ENCODE measurements at regions not wholly inside any gene's neighbourhood (a gene's known extent, or its start where the extent isn't known, plus 50 kb on each side); places are given as distances from the start of the nearest gene placed in this dataset.

DNA sequence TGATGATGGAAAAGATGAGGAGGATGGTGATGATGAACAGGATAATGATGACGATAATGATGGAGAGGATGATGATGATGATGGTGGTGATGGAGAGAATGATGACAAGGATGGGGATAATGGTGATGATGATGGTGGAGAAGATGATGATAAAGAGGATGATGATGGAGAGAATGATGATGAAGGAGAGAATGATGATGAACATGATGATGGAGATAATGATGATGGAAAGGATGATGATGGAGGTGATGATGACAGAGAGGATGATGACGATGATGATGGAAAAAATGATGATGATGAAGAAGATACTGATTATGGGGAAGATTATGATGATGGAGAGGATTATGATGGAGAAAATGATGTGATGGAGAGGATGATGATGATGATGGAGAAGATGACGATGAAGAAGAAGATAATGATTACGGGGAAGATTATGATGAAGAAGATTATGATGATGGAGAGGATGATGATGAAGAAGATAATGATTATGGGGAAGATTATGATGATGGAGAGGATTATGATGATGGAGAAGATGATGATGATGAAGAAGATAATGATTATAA is 204.1 kb downstream of the MATN1 start:
- TF ChIP-seq POLR2A (IDR thresholded peaks at IDR 0.05) (no peak), POLR2AphosphoS5 (IDR thresholded peaks at IDR 0.05) (no peak)
- TF ChIP-seq, protein P1, sequence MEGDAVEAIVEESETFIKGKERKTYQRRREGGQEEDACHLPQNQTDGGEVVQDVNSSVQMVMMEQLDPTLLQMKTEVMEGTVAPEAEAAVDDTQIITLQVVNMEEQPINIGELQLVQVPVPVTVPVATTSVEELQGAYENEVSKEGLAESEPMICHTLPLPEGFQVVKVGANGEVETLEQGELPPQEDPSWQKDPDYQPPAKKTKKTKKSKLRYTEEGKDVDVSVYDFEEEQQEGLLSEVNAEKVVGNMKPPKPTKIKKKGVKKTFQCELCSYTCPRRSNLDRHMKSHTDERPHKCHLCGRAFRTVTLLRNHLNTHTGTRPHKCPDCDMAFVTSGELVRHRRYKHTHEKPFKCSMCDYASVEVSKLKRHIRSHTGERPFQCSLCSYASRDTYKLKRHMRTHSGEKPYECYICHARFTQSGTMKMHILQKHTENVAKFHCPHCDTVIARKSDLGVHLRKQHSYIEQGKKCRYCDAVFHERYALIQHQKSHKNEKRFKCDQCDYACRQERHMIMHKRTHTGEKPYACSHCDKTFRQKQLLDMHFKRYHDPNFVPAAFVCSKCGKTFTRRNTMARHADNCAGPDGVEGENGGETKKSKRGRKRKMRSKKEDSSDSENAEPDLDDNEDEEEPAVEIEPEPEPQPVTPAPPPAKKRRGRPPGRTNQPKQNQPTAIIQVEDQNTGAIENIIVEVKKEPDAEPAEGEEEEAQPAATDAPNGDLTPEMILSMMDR (IDR thresholded peaks at IDR 0.05 in 8 of 11, conservative IDR thresholded peaks at IDR 0.05 in 3 of 11) = no peak

All from spleen (tissue), 7 donors.